Neural progenitor cell (in vitro differentiated cells): ENCODE measurements at regions not wholly inside any gene's neighbourhood (a gene's known extent, or its start where the extent isn't known, plus 50 kb on each side); places are given as distances from the start of the nearest gene placed in this dataset.

Source experiments
- CTCF ChIP-seq: fragments of 200-600 bp; sonication (generic); IDR thresholded peaks from 2 replicates; pipeline ENCODE4 v1.5.1; 2017; ENCODE audit warnings: antibody characterized with exemption, mild to moderate bottlenecking
- EZH2 ChIP-seq: fragments of 200-600 bp; sonication (generic); IDR thresholded peaks from 2 replicates; pipeline ENCODE4 v1.6.1; 2017; ENCODE audit warnings: antibody characterized with exemption, mild to moderate bottlenecking, moderate library complexity

- TF ChIP-seq CTCF (no peak), EZH2 (no peak)
Observed at GRCh38 chr14:65187421-65188049, 85.2 kb upstream of the MAX start.
